K562 (cell line): ENCODE measurements at regions not wholly inside any gene's neighbourhood (a gene's known extent, or its start where the extent isn't known, plus 50 kb on each side); places are given as distances from the start of the nearest gene placed in this dataset.

Source experiments
- ATAC-seq: fragments of 200-7000 bp; cut with Tn5 transposase; 3 replicates; pipeline ENCODE4 v1.9.1; 2020; ENCODE audit warnings: moderate library complexity
- BruUV-seq: library from RNA; stranded (reverse); fragments of 400-500 nt; replicated peaks from 2 replicates; lab custom pipeline; 2021; lab: Mats Ljungman, UMichigan
- CTCF ChIA-PET: fragments of 300-600 bp; formaldehyde crosslinking; extraction: SDS; loops from one replicate; lab custom pipeline; 2021; ENCODE audit warnings: low intra/inter-chr PET ratio; lab: Yijun Ruan, JAX
- POLR2A ChIA-PET: fragments of 300-600, 350-650 bp; sonication (Branson Sonifier 250); formaldehyde crosslinking; extraction: SDS; loops from one replicate; lab custom pipeline; 2021; ENCODE audit warnings: antibody characterized with exemption, inconsistent platforms; lab: Yijun Ruan, JAX
- DNase-seq, 4 experiments: peaks; one replicate each; pipeline versions ENCODE4 v3.0.0 to v3.0.0-alpha.2; 2011 to 2018; ENCODE audit warnings: low spot score in 3 of 4, mixed read lengths in 3 of 4; ENCODE audit errors: extremely low read depth in 1 of 4
- FAIRE-seq: peaks from 2 replicates; lab custom pipeline; 2011; peaks lifted over from hg19 to GRCh38; lab: Jason Lieb, UNC
- H2AFZ ChIP-seq: 2 replicates; pipeline ENCODE4 v1.6.0; 2011; ENCODE audit warnings: low read depth, low read length, control low read depth, inconsistent platforms
- H3K27ac ChIP-seq: fragments of 200-600 bp; 3 replicates; pipeline ENCODE4 v1.8.0; 2011; ENCODE audit warnings: low read depth, mild to moderate bottlenecking, control low read depth, inconsistent platforms, low read length, moderate library complexity, mixed read lengths; ENCODE audit errors: extremely low read depth
- H3K27me3 ChIP-seq, 2 experiments: fragments of 300-600 bp in 1 of 2; 2 replicates in 1 of 2; 3 replicates in 1 of 2; pipeline versions ENCODE4 v1.6.0 to v1.8.0; 2011; ENCODE audit warnings: inconsistent platforms in 2 of 2, low read length in 2 of 2, mild to moderate bottlenecking in 1 of 2, mixed read lengths in 1 of 2, moderate library complexity in 1 of 2; ENCODE audit not compliant: control insufficient read depth in 2 of 2, insufficient read depth in 2 of 2
- H3K36me3 ChIP-seq: fragments of 300-600 bp; 3 replicates; pipeline ENCODE4 v1.8.0; 2011; ENCODE audit warnings: mild to moderate bottlenecking, low read length, inconsistent platforms; ENCODE audit not compliant: control insufficient read depth, insufficient read depth
- H3K4me1 ChIP-seq, 2 experiments: fragments of 200-600 bp in 1 of 2; replicated peaks in 1 of 2; 2 replicates in 1 of 2; 3 replicates in 1 of 2; pipeline versions ENCODE4 v1.5.1 to v1.8.0; 2011; ENCODE audit warnings: inconsistent platforms in 2 of 2, low read length in 2 of 2, mild to moderate bottlenecking in 1 of 2, mixed read lengths in 1 of 2, moderate library complexity in 1 of 2; ENCODE audit not compliant: control insufficient read depth in 2 of 2, insufficient read depth in 2 of 2
- H3K4me2 ChIP-seq: 2 replicates; pipeline ENCODE4 v1.6.1; 2011; ENCODE audit warnings: low read length, control low read depth, inconsistent platforms, mixed read lengths; ENCODE audit not compliant: insufficient read depth
- H3K4me3 ChIP-seq: fragments of 200-600 bp; sonication (generic), shearing (Covaris generic); 2 replicates; pipeline ENCODE4 v1.5.1; 2016; ENCODE audit warnings: control low read depth, inconsistent platforms
- H3K79me2 ChIP-seq: fragments of 200-600 bp; 3 replicates; pipeline ENCODE4 v1.8.0; 2011; ENCODE audit warnings: low read length, inconsistent platforms; ENCODE audit not compliant: control insufficient read depth, insufficient read depth
- H3K9ac ChIP-seq, 2 experiments: 2 replicates each; pipeline versions ENCODE4 v1.6.0 to v1.6.1; 2011; ENCODE audit warnings: low read depth in 2 of 2, low read length in 2 of 2, control low read depth in 1 of 2, inconsistent platforms in 1 of 2, mild to moderate bottlenecking in 1 of 2, mixed read lengths in 1 of 2; ENCODE audit not compliant: insufficient read depth in 1 of 2
- H3K9me1 ChIP-seq: one replicate; pipeline ENCODE4 v1.6.0; 2011; ENCODE audit warnings: inconsistent platforms, mild to moderate bottlenecking, low read length, moderate library complexity; ENCODE audit not compliant: control insufficient read depth, insufficient read depth
- H3K9me3 ChIP-seq: replicated peaks from 2 replicates; pipeline ENCODE4 v1.5.1; 2011; ENCODE audit warnings: low read depth, low read length, inconsistent platforms; ENCODE audit not compliant: control insufficient read depth, insufficient read depth
- H4K20me1 ChIP-seq: replicated peaks from 2 replicates; pipeline ENCODE4 v1.6.1; 2011; ENCODE audit warnings: low read length, inconsistent platforms, mixed read lengths; ENCODE audit not compliant: control insufficient read depth, insufficient read depth
- E2F5 ChIP-seq: sonication (generic); formaldehyde crosslinking; IDR thresholded peaks from 2 replicates; pipeline ENCODE4 v1.8.0; 2022; ENCODE audit warnings: mild to moderate bottlenecking, missing genetic modification reagents
- FOXA1 ChIP-seq: fragments of 450-650 bp; IDR thresholded peaks from 2 replicates; pipeline ENCODE4 v1.6.1; 2016; ENCODE audit warnings: mild to moderate bottlenecking, borderline replicate concordance
- FOXP1 ChIP-seq: sonication (generic); formaldehyde crosslinking; IDR thresholded peaks from 2 replicates; pipeline ENCODE4 v1.8.0; 2022; ENCODE audit warnings: mild to moderate bottlenecking, missing genetic modification reagents
- GATAD2A ChIP-seq: fragments of 450-650 bp; IDR thresholded peaks from 2 replicates; pipeline ENCODE4 v1.6.1; 2017
- GTF2E2 ChIP-seq: fragments of 200-800 bp; sonication (Bioruptor generic); IDR thresholded peaks from 2 replicates; pipeline ENCODE4 v1.6.1; 2016; ENCODE audit warnings: missing genetic modification characterization, missing compliant biosample characterization
- HLTF ChIP-seq: fragments of 450-650 bp; IDR thresholded peaks from 2 replicates; pipeline ENCODE4 v1.6.1; 2016
- HNRNPLL ChIP-seq: fragments of 200-400 bp; formaldehyde crosslinking; IDR thresholded peaks from 2 replicates; pipeline ENCODE4 v1.6.1; 2017; ENCODE audit warnings: low read length, low read depth, mild to moderate bottlenecking; ENCODE audit not compliant: poor library complexity, severe bottlenecking
- MAFF ChIP-seq: IDR thresholded peaks from 2 replicates; pipeline ENCODE4 v1.6.1; 2012; ENCODE audit warnings: low read length, improper control_type of control experiment
- NRF1 ChIP-seq, 2 experiments: fragments of 450-650 bp; IDR thresholded peaks in 1 of 2; conservative IDR thresholded peaks in 1 of 2; 2 replicates each; pipeline ENCODE4 v1.6.1; 2014; ENCODE audit warnings: mild to moderate bottlenecking in 2 of 2
- PRMT5 ChIP-seq: sonication (generic); formaldehyde crosslinking; IDR thresholded peaks from 2 replicates; pipeline ENCODE4 v1.5.0; 2020; ENCODE audit warnings: missing genetic modification reagents
- RBM15 ChIP-seq: fragments of 200-400 bp; formaldehyde crosslinking; IDR thresholded peaks from 2 replicates; pipeline ENCODE4 v1.6.1; 2018; ENCODE audit warnings: mild to moderate bottlenecking, low read length, moderate library complexity; ENCODE audit not compliant: insufficient read depth
- SMARCA5 ChIP-seq: fragments of 450-650 bp; IDR thresholded peaks from 2 replicates; pipeline ENCODE4 v1.6.1; 2016
- SNRNP70 ChIP-seq: fragments of 200-400 bp; formaldehyde crosslinking; optimal IDR thresholded peaks from 2 replicates; pipeline ENCODE3; 2017; ENCODE audit warnings: low read depth, low read length
- ZBTB34 ChIP-seq: fragments of 250-450 bp; sonication (Bioruptor Pico); IDR thresholded peaks from 2 replicates; pipeline ENCODE4 v1.8.0; 2021; ENCODE audit warnings: mild to moderate bottlenecking, moderate library complexity
- ZFPM2 ChIP-seq: fragments of 250-450 bp; sonication (Bioruptor Pico); IDR thresholded peaks from 2 replicates; pipeline ENCODE4 v1.5.1; 2022; ENCODE audit warnings: mild to moderate bottlenecking
- ZNF280A ChIP-seq: fragments of 450-650 bp; IDR thresholded peaks from 2 replicates; pipeline ENCODE4 v1.6.1; 2018; ENCODE audit warnings: mild to moderate bottlenecking, low read depth; ENCODE audit not compliant: partially characterized antibody
- ZNF644 ChIP-seq: fragments of 200-800 bp; sonication (Bioruptor generic); IDR thresholded peaks from 2 replicates; pipeline ENCODE4 v1.6.1; 2016; ENCODE audit warnings: low read depth, missing genetic modification characterization, missing compliant biosample characterization
- ZNF785 ChIP-seq: fragments of 250-450 bp; sonication (Bioruptor Pico); IDR thresholded peaks from 2 replicates; pipeline ENCODE4 v1.4.0; 2020; ENCODE audit warnings: mild to moderate bottlenecking
- whole genome bisulfite sequencing: fragments of 100-300 bp; shearing (Covaris generic); methylation state at CpG from one replicate; pipeline ENCODE4 v1.1.6; 2016; ENCODE audit warnings: low coverage, mixed read lengths; ENCODE audit not compliant: insufficient coverage; ENCODE audit errors: missing lambda C conversion rate; 5-methylcytosine and 5-hydroxymethylcytosine counted together
- in situ Hi-C: fragments of 300-500 bp; cut with MboI; formaldehyde crosslinking; loops from 4 replicates; pipeline ENCODE4 v1.15.0; 2018; ENCODE audit warnings: inconsistent platforms, mixed read lengths
- intact Hi-C: fragments of 100-400 bp; cut with micrococcal nuclease; formaldehyde crosslinking; loops from 2 replicates; pipeline ENCODE4 v1.14.2; 2022

- POLR2A ChIA-PET = no interaction called here
- no peak overlapping the region for H3K4me3 ChIP-seq
- no peak for DNase-seq
- TF ChIP-seq HNRNPLL = no peak
- TF ChIP-seq ZNF644 (tag) = no peak
- no peak for TF ChIP-seq GATAD2A
- TF ChIP-seq ZNF280A = no peak
- no peak for TF ChIP-seq ZNF785
- TF ChIP-seq FOXA1 = no peak
- no peak for TF ChIP-seq NRF1 (conservative IDR thresholded peaks at IDR 0.05 in 1 of 2, IDR thresholded peaks at IDR 0.05 in 1 of 2)
- no peak for TF ChIP-seq E2F5 (CRISPR knock-in tag)
- no peak for TF ChIP-seq GTF2E2 (tag)
- TF ChIP-seq HLTF = no peak
- TF ChIP-seq SMARCA5 = no peak
- TF ChIP-seq FOXP1 (CRISPR knock-in tag) = no peak
- no peak for TF ChIP-seq ZBTB34 (CRISPR knock-in tag)
- no peak for TF ChIP-seq RBM15
- no peak for TF ChIP-seq PRMT5 (CRISPR knock-in tag)
- no peak for TF ChIP-seq ZFPM2 (CRISPR knock-in tag)
- TF ChIP-seq MAFF = no peak
- no peak for TF ChIP-seq SNRNP70
- TF ChIP-seq, all 486 proteins: peak for 0
- CTCF ChIA-PET = no interaction called here
- Histone ChIP-seq H3K9ac (no peak overlapping the region), H3K27me3 (no peaks in the 10 kb centered on the region), H3K27ac (no peak overlapping the region), H4K20me1 (no peaks in the 10 kb centered on the region), H3K4me2 (no peak overlapping the region), H3K4me1 (no peaks in the 10 kb centered on the region), H3K79me2 (no peaks in the 10 kb centered on the region), H3K9me1 (no peaks in the 10 kb centered on the region), H2AFZ (no peak overlapping the region), H3K36me3 (no peaks in the 10 kb centered on the region), H3K9me3 (peaks cover 1% of the 10 kb centered on the region)
- no TSS peak for BruUV-seq
- intact Hi-C loops = no loop called here
- WGBS = 0% methylated on average over 1 of the region's 1 CpG
- in situ Hi-C loops = no loop called here
- ATAC-seq (no peak), FAIRE-seq (no peak)
These were observed 336.6 kb upstream of the CWC22 start for GRCh38 chr2:180343528-180344345.
